ENCODE measurements at regions not wholly inside any gene's neighbourhood (a gene's known extent, or its start where the extent isn't known, plus 50 kb on each side); places are given as distances from the start of the nearest gene placed in this dataset.

DNA sequence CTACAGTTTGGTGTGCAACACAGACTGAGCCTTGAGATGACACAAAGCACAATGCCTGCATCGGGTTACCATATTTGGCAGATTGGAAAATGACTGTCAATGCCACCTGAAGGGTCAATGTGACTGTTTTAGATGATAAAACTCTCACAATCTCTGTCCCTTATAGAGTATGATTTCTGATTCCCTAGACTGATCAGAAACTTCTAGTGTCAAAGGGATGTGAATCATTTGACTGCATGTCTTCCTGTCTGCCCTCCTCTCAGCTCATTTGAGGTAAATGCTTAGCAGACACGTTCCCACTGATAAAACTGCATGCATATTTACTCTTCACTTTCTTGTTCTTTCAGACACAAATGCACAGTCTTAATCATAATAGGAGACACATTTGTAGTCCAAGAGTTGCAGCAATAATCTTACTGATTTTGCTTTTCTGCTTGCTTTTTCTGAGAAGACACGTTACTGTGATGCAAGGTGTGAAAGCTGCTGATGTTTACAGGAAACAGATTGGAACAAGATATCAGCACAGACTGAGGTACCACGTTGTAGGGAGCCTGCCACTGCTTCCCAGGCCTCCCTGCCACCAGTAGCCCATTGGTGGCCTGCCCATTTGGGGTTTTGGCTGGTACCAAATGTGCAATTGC is 77.8 kb downstream of the GCNT4 start:
- TF ChIP-seq, protein P1, sequence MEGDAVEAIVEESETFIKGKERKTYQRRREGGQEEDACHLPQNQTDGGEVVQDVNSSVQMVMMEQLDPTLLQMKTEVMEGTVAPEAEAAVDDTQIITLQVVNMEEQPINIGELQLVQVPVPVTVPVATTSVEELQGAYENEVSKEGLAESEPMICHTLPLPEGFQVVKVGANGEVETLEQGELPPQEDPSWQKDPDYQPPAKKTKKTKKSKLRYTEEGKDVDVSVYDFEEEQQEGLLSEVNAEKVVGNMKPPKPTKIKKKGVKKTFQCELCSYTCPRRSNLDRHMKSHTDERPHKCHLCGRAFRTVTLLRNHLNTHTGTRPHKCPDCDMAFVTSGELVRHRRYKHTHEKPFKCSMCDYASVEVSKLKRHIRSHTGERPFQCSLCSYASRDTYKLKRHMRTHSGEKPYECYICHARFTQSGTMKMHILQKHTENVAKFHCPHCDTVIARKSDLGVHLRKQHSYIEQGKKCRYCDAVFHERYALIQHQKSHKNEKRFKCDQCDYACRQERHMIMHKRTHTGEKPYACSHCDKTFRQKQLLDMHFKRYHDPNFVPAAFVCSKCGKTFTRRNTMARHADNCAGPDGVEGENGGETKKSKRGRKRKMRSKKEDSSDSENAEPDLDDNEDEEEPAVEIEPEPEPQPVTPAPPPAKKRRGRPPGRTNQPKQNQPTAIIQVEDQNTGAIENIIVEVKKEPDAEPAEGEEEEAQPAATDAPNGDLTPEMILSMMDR (IDR thresholded peaks at IDR 0.05), result no peak
- no peak for TF ChIP-seq EP300 (IDR thresholded peaks at IDR 0.05)
- no peak for TF ChIP-seq POLR2A (IDR thresholded peaks at IDR 0.05)

Data from sigmoid colon (tissue), 4 donors.